Transverse colon (tissue), 4 donors: ENCODE measurements at regions not wholly inside any gene's neighbourhood (a gene's known extent, or its start where the extent isn't known, plus 50 kb on each side); places are given as distances from the start of the nearest gene placed in this dataset.

Source experiments
- DNase-seq: peaks from one replicate; pipeline ENCODE4 v3.0.0-alpha.2; 2019
- H3K27ac ChIP-seq, 4 donors: fragments of 200-600 bp; sonication (generic); 2 replicates each; pipeline ENCODE4 v1.5.1; 2016 to 2018; ENCODE audit warnings: inconsistent platforms in 4 of 4
- H3K27me3 ChIP-seq: fragments of 200-600 bp; sonication (generic); 2 replicates; pipeline ENCODE4 v1.5.1; 2017; ENCODE audit warnings: inconsistent platforms
- H3K36me3 ChIP-seq, 4 donors: fragments of 200-600 bp; sonication (generic); 2 replicates each; pipeline ENCODE4 v1.5.1; 2017 to 2019; ENCODE audit warnings: inconsistent platforms in 4 of 4
- H3K4me1 ChIP-seq, 4 donors: fragments of 200-600 bp; sonication (generic); 2 replicates each; pipeline ENCODE4 v1.5.1; 2017 to 2020; ENCODE audit warnings: inconsistent platforms in 4 of 4
- H3K4me3 ChIP-seq, 4 donors: fragments of 200-600 bp; sonication (generic); 1 replicate in 1 of 4; 2 replicates in 3 of 4; pipeline versions ENCODE4 v1.5.1 to v1.6.1; 2017 to 2019; ENCODE audit warnings: inconsistent platforms in 4 of 4
- H3K9me3 ChIP-seq, 2 donors: fragments of 200-600 bp; sonication (generic); 2 replicates each; pipeline ENCODE4 v1.5.1; 2017 to 2019; ENCODE audit warnings: inconsistent platforms in 2 of 2
- CTCF ChIP-seq, 5 experiments: fragments of 200-600 bp in 3 of 5; fragments of 450-650 bp in 2 of 5; sonication (generic) in 3 of 5; IDR thresholded peaks; 1 replicate in 2 of 5; 2 replicates in 3 of 5; pipeline ENCODE4 v1.5.1; 2016 to 2017; ENCODE audit warnings: antibody characterized with exemption in 5 of 5, inconsistent platforms in 3 of 5, mild to moderate bottlenecking in 2 of 5, moderate library complexity in 1 of 5
- EP300 ChIP-seq: sonication (generic); formaldehyde crosslinking; IDR thresholded peaks from one replicate; pipeline ENCODE4 v1.6.1; 2017; ENCODE audit warnings: antibody characterized with exemption, low read depth
- POLR2A ChIP-seq: fragments of 450-650 bp; IDR thresholded peaks from one replicate; pipeline ENCODE4 v1.6.1; 2016; ENCODE audit warnings: antibody characterized with exemption, mild to moderate bottlenecking, moderate library complexity
- POLR2AphosphoS5 ChIP-seq, 3 donors: sonication (generic); formaldehyde crosslinking; IDR thresholded peaks; one replicate each; pipeline ENCODE4 v1.6.1; 2016; ENCODE audit warnings: antibody characterized with exemption in 3 of 3
- WGBS, 2 donors: methylation state at CpG; one replicate each; pipeline ENCODE4 v1.1.5; 2018; ENCODE audit warnings: low coverage in 1 of 2; 5-methylcytosine and 5-hydroxymethylcytosine counted together
- in situ Hi-C, 4 donors: fragments of 200-750 bp; cut with MboI; loops; one replicate each; pipeline versions ENCODE4 v1.15.0 to v1.15.1; 2017; ENCODE audit warnings: low sequenced_read_pairs in 3 of 4, low pct_ligation_motif_present in 1 of 4, low pct_unique_long_range_greater_than_20kb in 1 of 4
- intact Hi-C: fragments of 100-400 bp; cut with DNase I; formaldehyde crosslinking; loops from one replicate; pipeline ENCODE4 v1.15.1; 2023; ENCODE audit warnings: low total_unique reads

GRCh38 chr2:84041506-84041905 lies 417.6 kb downstream of the SUCLG1 start:
- TF ChIP-seq CTCF (IDR thresholded peaks at IDR 0.05) (no peak), POLR2AphosphoS5 (IDR thresholded peaks at IDR 0.05) (no peak)
- H3K4me1 ChIP-seq = no peaks in the 10 kb centered on the region
- H3K9me3 ChIP-seq = no peaks in the 10 kb centered on the region
- no peaks in the 10 kb centered on the region for H3K27me3 ChIP-seq
- in situ Hi-C loops (no loop called here), intact Hi-C loops (no loop called here)
- no peak overlapping the region for H3K27ac ChIP-seq
- H3K36me3 ChIP-seq = no peaks in the 10 kb centered on the region
- H3K4me3 ChIP-seq = no peak overlapping the region
- no peak for DNase-seq
- WGBS, 2 donors = 70 to 72% methylated on average over 3 of the region's 3 CpGs

- Histone ChIP-seq H3K9me3 (no peaks in the 10 kb centered on the region), H3K27ac (no peak overlapping the region), H3K27me3 (no peaks in the 10 kb centered on the region), H3K4me3 (no peak overlapping the region), H3K36me3 (no peaks in the 10 kb centered on the region), H3K4me1 (no peaks in the 10 kb centered on the region)
- intact Hi-C loops (no loop called here), in situ Hi-C loops (no loop called here)
- no peak for TF ChIP-seq POLR2AphosphoS5 (IDR thresholded peaks at IDR 0.05)
- DNase-seq = no peak
- WGBS, 2 donors = 90% methylated on average over 12 of the region's 13 CpGs; no CpG with 5 or more reads in 1 of the 2 donors
Observed at GRCh38 chr2:84040281-84040680, 418.8 kb downstream of the SUCLG1 start.

- no peak for DNase-seq
- Histone ChIP-seq H3K27ac (no peak overlapping the region), H3K4me1 (no peaks in the 10 kb centered on the region), H3K9me3 (no peaks in the 10 kb centered on the region), H3K36me3 (no peaks in the 10 kb centered on the region), H3K4me3 (no peak overlapping the region), H3K27me3 (no peaks in the 10 kb centered on the region)
- TF ChIP-seq POLR2A (no peak), EP300 (no peak), POLR2AphosphoS5 (IDR thresholded peaks at IDR 0.05) (no peak), CTCF (IDR thresholded peaks at IDR 0.05) (no peak)
- in situ Hi-C loops = no loop called here
- 48 to 60% methylated on average over 1 to 2 of the region's 2 CpGs for WGBS, 2 donors
- intact Hi-C loops = no loop called here
Observed at GRCh38 chr2:84038866-84039265, 420.2 kb downstream of the SUCLG1 start.

GRCh38 chr2:84033347-84033974 lies 425.6 kb downstream of the SUCLG1 start:
- TF ChIP-seq POLR2AphosphoS5 (IDR thresholded peaks at IDR 0.05) (no peak), POLR2A (no peak), CTCF (IDR thresholded peaks at IDR 0.05) (no peak), EP300 (no peak)
- Histone ChIP-seq H3K36me3 (no peaks in the 10 kb centered on the region), H3K4me1 (peaks cover 0 to 3% (median 0%) of the 10 kb centered on the region in 4 donors), H3K27ac (no peak overlapping the region), H3K27me3 (no peaks in the 10 kb centered on the region), H3K9me3 (no peaks in the 10 kb centered on the region), H3K4me3 (no peak overlapping the region)
- in situ Hi-C loops = no loop called here
- intact Hi-C loops = no loop called here
- 56 to 61% methylated on average over 2 of the region's 2 CpGs for WGBS, 2 donors
- DNase-seq = no peak
